H1 (cell line): ENCODE measurements at regions not wholly inside any gene's neighbourhood (a gene's known extent, or its start where the extent isn't known, plus 50 kb on each side); places are given as distances from the start of the nearest gene placed in this dataset.

Experiments used
- CTCF ChIA-PET: fragments of 300-600 bp; sonication (Branson Sonifier 250); formaldehyde crosslinking; loops from one replicate; lab custom pipeline; 2021; ENCODE audit not compliant: partially characterized antibody; lab: Charles Lee
- POLR2A ChIA-PET: fragments of 300-600 bp; sonication (Branson Sonifier 250); formaldehyde crosslinking; loops from one replicate; lab custom pipeline; 2021; ENCODE audit warnings: inconsistent platforms; ENCODE audit not compliant: partially characterized antibody; lab: Charles Lee
- DNase-seq, 2 experiments: peaks; one replicate each; pipeline versions ENCODE4 v3.0.0 to v3.0.0-alpha.2; 2010 to 2022; ENCODE audit warnings: low spot score in 2 of 2, low read depth in 1 of 2, mixed read lengths in 1 of 2
- FAIRE-seq: peaks from 2 replicates; lab custom pipeline; 2011; peaks lifted over from hg19 to GRCh38; lab: Jason Lieb, UNC
- H2AFZ ChIP-seq: 2 replicates; pipeline ENCODE4 v1.8.1; 2012; ENCODE audit warnings: low read length, inconsistent platforms
- H2AK5ac ChIP-seq: 2 replicates; pipeline ENCODE4 v1.6.1; 2013; ENCODE audit warnings: low read depth, low read length
- H2BK120ac ChIP-seq: replicated peaks from 2 replicates; pipeline ENCODE3; 2013; ENCODE audit warnings: low read depth, low read length, inconsistent platforms
- H2BK12ac ChIP-seq: 2 replicates; pipeline ENCODE4 v1.6.1; 2013; ENCODE audit warnings: low read depth, low read length
- H2BK15ac ChIP-seq: 2 replicates; pipeline ENCODE4 v1.6.1; 2013; ENCODE audit warnings: low read length
- H2BK20ac ChIP-seq: 2 replicates; pipeline ENCODE4 v1.6.1; 2013; ENCODE audit warnings: low read length
- H2BK5ac ChIP-seq: 2 replicates; pipeline ENCODE4 v1.6.1; 2013; ENCODE audit warnings: low read depth, low read length
- H3K14ac ChIP-seq: 2 replicates; pipeline ENCODE4 v1.6.1; 2013; ENCODE audit warnings: inconsistent platforms; ENCODE audit not compliant: insufficient read length
- H3K18ac ChIP-seq: 2 replicates; pipeline ENCODE4 v1.6.1; 2013; ENCODE audit warnings: low read length; ENCODE audit errors: extremely low read depth
- H3K23ac ChIP-seq: 2 replicates; pipeline ENCODE4 v1.6.1; 2013; ENCODE audit warnings: inconsistent platforms; ENCODE audit not compliant: insufficient read length
- H3K23me2 ChIP-seq: 2 replicates; pipeline ENCODE4 v1.6.1; 2013; ENCODE audit warnings: low read depth, low read length
- H3K27ac ChIP-seq: 2 replicates; pipeline ENCODE4 v1.6.1; 2011; ENCODE audit warnings: low read depth, low read length, inconsistent platforms
- H3K27me3 ChIP-seq, 4 experiments: replicated peaks in 1 of 4; 1 replicate in 1 of 4; 2 replicates in 3 of 4; pipeline versions ENCODE4 v1.6.1 to v1.8.1; 2011 to 2013; ENCODE audit warnings: low read length in 3 of 4, mild to moderate bottlenecking in 3 of 4, inconsistent platforms in 2 of 4, mixed read lengths in 2 of 4, moderate library complexity in 1 of 4; ENCODE audit not compliant: control insufficient read depth in 3 of 4, insufficient read depth in 3 of 4; ENCODE audit errors: extremely low read depth in 1 of 4
- H3K36me3 ChIP-seq, 4 experiments: 2 replicates each; pipeline versions ENCODE4 v1.6.1 to v1.8.1; 2011 to 2013; ENCODE audit warnings: mild to moderate bottlenecking in 4 of 4, low read length in 3 of 4, moderate library complexity in 2 of 4, control low read depth in 1 of 4, inconsistent platforms in 1 of 4; ENCODE audit not compliant: insufficient read depth in 4 of 4, control insufficient read depth in 2 of 4
- H3K4ac ChIP-seq: replicated peaks from 2 replicates; pipeline ENCODE3; 2013; ENCODE audit warnings: low read length, low read depth, mixed read lengths, inconsistent platforms; ENCODE audit not compliant: insufficient read length
- H3K4me1 ChIP-seq, 4 experiments: replicated peaks in 1 of 4; 1 replicate in 1 of 4; 2 replicates in 3 of 4; pipeline versions ENCODE4 v1.6.1 to v1.8.1; 2011 to 2013; ENCODE audit warnings: low read length in 3 of 4, inconsistent platforms in 2 of 4, mixed read lengths in 1 of 4; ENCODE audit not compliant: insufficient read depth in 4 of 4, control insufficient read depth in 3 of 4
- H3K4me2 ChIP-seq, 2 experiments: 2 replicates each; pipeline versions ENCODE4 v1.6.1 to v1.8.1; 2011 to 2013; ENCODE audit warnings: low read depth in 2 of 2, low read length in 2 of 2, control low read depth in 1 of 2, inconsistent platforms in 1 of 2, mild to moderate bottlenecking in 1 of 2; ENCODE audit not compliant: insufficient read depth in 1 of 2
- H3K4me3 ChIP-seq, 4 experiments: fragments of 200-600, 300-600 bp in 1 of 4; sonication (generic), shearing (Covaris generic), sonication (Bioruptor Twin) in 1 of 4; 2 replicates each; pipeline versions ENCODE4 v1.5.1 to v1.8.1; 2011 to 2016; ENCODE audit warnings: low read length in 4 of 4, low read depth in 3 of 4, control low read depth in 2 of 4, inconsistent platforms in 2 of 4, mild to moderate bottlenecking in 2 of 4, mixed read lengths in 1 of 4, moderate library complexity in 1 of 4; ENCODE audit not compliant: insufficient read depth in 2 of 4; ENCODE audit errors: extremely low read depth in 1 of 4
- H3K56ac ChIP-seq: replicated peaks from 2 replicates; pipeline ENCODE3; 2013; ENCODE audit warnings: low read depth, mild to moderate bottlenecking, mixed read lengths, low read length, inconsistent platforms; ENCODE audit not compliant: insufficient read length
- H3K79me1 ChIP-seq: 2 replicates; pipeline ENCODE4 v1.6.1; 2013; ENCODE audit warnings: low read depth, low read length, control low read depth
- H3K79me2 ChIP-seq, 2 experiments: 2 replicates each; pipeline versions ENCODE4 v1.6.1 to v1.8.1; 2012 to 2013; ENCODE audit warnings: low read length in 2 of 2, mild to moderate bottlenecking in 2 of 2, inconsistent platforms in 1 of 2; ENCODE audit not compliant: insufficient read depth in 2 of 2, control insufficient read depth in 1 of 2
- H3K9ac ChIP-seq, 4 experiments: replicated peaks in 1 of 4; 1 replicate in 1 of 4; 2 replicates in 3 of 4; pipeline versions ENCODE4 v1.6.1 to v1.8.1; 2011 to 2013; ENCODE audit warnings: low read depth in 3 of 4, low read length in 3 of 4, control low read depth in 2 of 4, mild to moderate bottlenecking in 2 of 4, moderate library complexity in 2 of 4, inconsistent platforms in 1 of 4; ENCODE audit errors: extremely low read depth in 1 of 4
- H3K9me3 ChIP-seq, 2 experiments: 2 replicates each; pipeline versions ENCODE4 v1.6.1 to v1.8.1; 2012 to 2013; ENCODE audit warnings: mild to moderate bottlenecking in 2 of 2, moderate library complexity in 2 of 2, control low read depth in 1 of 2, inconsistent platforms in 1 of 2, low read depth in 1 of 2, low read length in 1 of 2, mixed read lengths in 1 of 2; ENCODE audit not compliant: insufficient read depth in 2 of 2
- H4K20me1 ChIP-seq, 2 experiments: replicated peaks in 1 of 2; 2 replicates each; pipeline versions ENCODE3 to v1.8.1; 2011 to 2013; ENCODE audit warnings: inconsistent platforms in 2 of 2, low read length in 2 of 2, mild to moderate bottlenecking in 1 of 2; ENCODE audit not compliant: insufficient read depth in 2 of 2, control insufficient read depth in 1 of 2
- H4K5ac ChIP-seq: 2 replicates; pipeline ENCODE4 v1.6.1; 2013; ENCODE audit warnings: low read length, low read depth, mixed read lengths, inconsistent platforms; ENCODE audit not compliant: insufficient read length
- H4K8ac ChIP-seq: 2 replicates; pipeline ENCODE4 v1.8.0; 2013; ENCODE audit warnings: mild to moderate bottlenecking, moderate library complexity, low read length, inconsistent platforms; ENCODE audit not compliant: insufficient read depth; ENCODE audit errors: extremely low read depth
- H4K91ac ChIP-seq: replicated peaks from 2 replicates; pipeline ENCODE3; 2013; ENCODE audit warnings: low read length, mixed read lengths, inconsistent platforms; ENCODE audit not compliant: insufficient read length
- CEBPB ChIP-seq: IDR thresholded peaks from 2 replicates; pipeline ENCODE4 v1.6.1; 2012; ENCODE audit warnings: low read depth, low read length
- GTF2F1 ChIP-seq: IDR thresholded peaks from 2 replicates; pipeline ENCODE4 v1.6.1; 2012; ENCODE audit warnings: low read depth, low read length, improper control_type of control experiment, borderline replicate concordance
- JUN ChIP-seq: IDR thresholded peaks from 2 replicates; pipeline ENCODE4 v1.6.1; 2011; ENCODE audit warnings: low read depth, mild to moderate bottlenecking, improper control_type of control experiment, low read length
- RAD21 ChIP-seq, 2 experiments: IDR thresholded peaks in 1 of 2; conservative IDR thresholded peaks in 1 of 2; 2 replicates each; pipeline ENCODE4 v1.6.1; 2011; ENCODE audit warnings: low read depth in 2 of 2, low read length in 2 of 2, improper control_type of control experiment in 1 of 2, inconsistent platforms in 1 of 2, mild to moderate bottlenecking in 1 of 2, moderate library complexity in 1 of 2
- RNF2 ChIP-seq: fragments of 200-900, 300-1000 bp; sonication (generic); IDR thresholded peaks from 2 replicates; pipeline ENCODE4 v1.7.1; 2016; ENCODE audit warnings: borderline replicate concordance, low read depth, mild to moderate bottlenecking, antibody characterized with exemption, low read length; ENCODE audit not compliant: poor library complexity, severe bottlenecking; ENCODE audit errors: missing control alignments
- SUZ12 ChIP-seq: fragments of 200-600 bp; sonication (generic); IDR thresholded peaks from 2 replicates; pipeline ENCODE4 v1.6.1; 2012; ENCODE audit warnings: mild to moderate bottlenecking, inconsistent platforms, low read length, moderate library complexity, mixed read lengths
- TEAD4 ChIP-seq: IDR thresholded peaks from 2 replicates; pipeline ENCODE4 v1.6.1; 2012; ENCODE audit warnings: low read depth, low read length, inconsistent platforms, mixed read lengths
- ZNF274 ChIP-seq: IDR thresholded peaks from 2 replicates; pipeline ENCODE4 v1.7.0; 2012; ENCODE audit warnings: low read length, borderline replicate concordance; ENCODE audit errors: extremely low read depth
- WGBS, 2 experiments: shearing (Covaris generic) in 1 of 2; methylation state at CpG; one replicate each; pipeline versions ENCODE4 v1.1.6 to v1.1.7; 2013 to 2015; ENCODE audit warnings: low lambda C conversion rate in 2 of 2, mixed read lengths in 2 of 2, inconsistent platforms in 1 of 2, low coverage in 1 of 2, missing lambda C conversion rate in 1 of 2; ENCODE audit not compliant: insufficient replicate concordance in 2 of 2, insufficient coverage in 1 of 2, insufficient read length in 1 of 2; ENCODE audit errors: extremely low coverage in 1 of 2, missing lambda C conversion rate in 1 of 2; 5-methylcytosine and 5-hydroxymethylcytosine counted together

DNA sequence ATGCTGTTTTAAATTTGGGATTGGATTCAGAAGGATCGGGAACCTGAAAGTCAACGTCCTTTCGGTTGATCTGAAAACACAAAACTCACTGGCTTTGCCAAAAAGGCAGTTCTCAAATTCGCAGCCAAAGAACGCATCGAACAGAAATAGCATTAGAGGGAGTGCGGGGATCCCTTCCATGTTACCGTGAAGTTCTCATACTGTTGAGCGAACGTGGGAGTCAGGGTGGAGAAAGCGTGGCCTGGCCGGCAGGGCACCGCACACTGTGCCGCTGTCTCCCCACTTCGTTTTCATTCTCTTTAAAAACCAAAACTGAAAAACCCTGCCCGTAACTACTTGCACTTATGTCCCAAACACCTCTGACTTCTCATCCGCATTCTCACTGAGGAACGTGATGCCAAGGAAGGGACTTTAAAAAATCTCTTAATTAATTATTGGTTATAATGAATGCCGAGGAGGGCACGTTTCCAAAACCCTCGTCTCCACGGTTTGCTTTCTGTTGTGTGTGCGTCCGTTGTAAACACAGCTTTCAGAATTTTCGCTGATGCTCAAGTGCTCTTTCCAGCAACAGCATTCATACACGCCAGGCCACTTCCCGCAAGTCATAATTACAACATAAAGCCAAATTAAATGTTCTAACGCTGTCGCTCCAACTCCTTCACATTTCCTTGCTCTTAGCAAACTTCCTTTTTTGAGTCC, 60.9 kb upstream of the TWIST2 start:
- H4K20me1 ChIP-seq = no peaks in the 10 kb centered on the region
- TF ChIP-seq ZNF274 = no peak
- TF ChIP-seq JUN = no peak
- no peak for TF ChIP-seq SUZ12
- TF ChIP-seq TEAD4 = no peak
- TF ChIP-seq CEBPB = no peak
- no peak for TF ChIP-seq RNF2
- no peak for TF ChIP-seq GTF2F1
- no peak for TF ChIP-seq RAD21 (IDR thresholded peaks at IDR 0.05 in 1 of 2, conservative IDR thresholded peaks at IDR 0.05 in 1 of 2; ENCODE audit: low read depth in 2 of 2, low read length in 2 of 2)
- H3K4me2 ChIP-seq = no peak overlapping the region
- H3K27me3 ChIP-seq = no peaks in the 10 kb centered on the region
- H4K8ac ChIP-seq = no peak overlapping the region
- no peak overlapping the region for H3K27ac ChIP-seq
- no peaks in the 10 kb centered on the region for H3K23me2 ChIP-seq
- no peaks in the 10 kb centered on the region for H3K36me3 ChIP-seq
- FAIRE-seq (no peak), DNase-seq (no peak)
- H3K9me3 ChIP-seq = 0 out of 4 replicates have a peak, but pooled peaks cover 0 to 4% of the 10 kb centered on the region in 2 experiments
- H3K23ac ChIP-seq = no peak overlapping the region
- no peak overlapping the region for H2BK120ac ChIP-seq
- no peak overlapping the region for H4K91ac ChIP-seq
- no peak overlapping the region for H3K14ac ChIP-seq
- no peaks in the 10 kb centered on the region for H3K79me1 ChIP-seq
- H2BK5ac ChIP-seq = no peak overlapping the region
- H2AK5ac ChIP-seq = no peak overlapping the region
- no peaks in the 10 kb centered on the region for H3K79me2 ChIP-seq
- no peak overlapping the region for H2BK20ac ChIP-seq
- no peak overlapping the region for H3K9ac ChIP-seq
- WGBS, 2 experiments = 91% methylated on average over 29 of the region's 29 CpGs; no CpG with 5 or more reads in 1 of the 2 experiments
- CTCF ChIA-PET = interaction anchor here (0.6 to 1.1 kb wide), 2 partner anchors 429 to 596 kb away, joined by 3 to 4 read pairs; no protein-coding TSS in a partner anchor
- H3K56ac ChIP-seq = no peak overlapping the region
- peaks cover 0 to 5% (median 4%) of the 10 kb centered on the region in 4 experiments; a peak in 4 of 7 replicates for H3K4me1 ChIP-seq
- POLR2A ChIA-PET = no interaction called here
- no peak overlapping the region for H3K18ac ChIP-seq
- no peak overlapping the region for H2BK12ac ChIP-seq
- H2AFZ ChIP-seq = no peak overlapping the region
- no peak overlapping the region for H3K4ac ChIP-seq
- H3K4me3 ChIP-seq = no peak overlapping the region
- no peak overlapping the region for H2BK15ac ChIP-seq
- no peak overlapping the region for H4K5ac ChIP-seq
